ENCODE measurements at regions not wholly inside any gene's neighbourhood (a gene's known extent, or its start where the extent isn't known, plus 50 kb on each side); places are given as distances from the start of the nearest gene placed in this dataset.
A peak's percentile ranks its signal among the peaks of the same experiment; 100 is the strongest.

DNA sequence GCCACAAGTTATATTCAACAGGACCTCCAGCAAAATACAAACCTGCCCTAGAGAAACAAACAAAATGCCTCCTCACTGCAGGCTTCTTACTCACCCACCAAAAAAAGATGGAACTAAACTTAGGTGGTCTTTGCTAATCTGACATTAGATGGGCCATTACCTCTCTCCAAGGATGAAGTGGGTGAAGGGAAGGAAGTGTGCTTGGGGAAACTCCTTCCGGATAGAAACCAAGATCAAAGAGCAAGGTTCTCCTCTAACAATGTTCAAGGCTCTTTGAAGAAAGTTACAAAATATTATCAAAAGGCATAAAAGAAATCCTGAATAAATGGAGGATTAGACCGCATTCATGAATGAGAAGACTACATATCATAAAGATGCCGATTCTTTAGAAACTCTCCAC, 187.5 kb downstream of the ADSS2 start:
- TF ChIP-seq ZBTB7A (tag by site-specific recombination; IDR thresholded peaks at IDR 0.05; ENCODE audit: low read depth) (no peak), EGR2 (tag by site-specific recombination; IDR thresholded peaks at IDR 0.05; ENCODE audit: low read depth) (no peak), PRDM1 (tag by site-specific recombination; IDR thresholded peaks at IDR 0.05) (no peak), GLI4 (tag by site-specific recombination; IDR thresholded peaks at IDR 0.05) (no peak), ZNF202 (tag by site-specific recombination; IDR thresholded peaks at IDR 0.05; ENCODE audit: borderline replicate concordance) (no peak), ZNF48 (tag by site-specific recombination; IDR thresholded peaks at IDR 0.05) (no peak), ZNF404 (tag by site-specific recombination; IDR thresholded peaks at IDR 0.05) (no peak), GLIS2 (tag by site-specific recombination; IDR thresholded peaks at IDR 0.05) (no peak), ZNF704 (tag by site-specific recombination; IDR thresholded peaks at IDR 0.05) (no peak)
- Histone ChIP-seq H3K4me3 (ENCODE audit: low read depth, low read length) (no peak overlapping the region), H3K36me3 (ENCODE audit: control insufficient read depth in 2 of 2, insufficient read depth in 1 of 2, low read length in 2 of 2) (no peaks in the 10 kb centered on the region), H3K9me3 (ENCODE audit: control insufficient read depth, insufficient read depth, low read depth, low read length) (no peaks in the 10 kb centered on the region), H3K27ac (ENCODE audit: extremely low read depth, low read depth, low read length) (no peak overlapping the region), H3K4me1 (ENCODE audit: control insufficient read depth, insufficient read depth, low read length) (no peaks in the 10 kb centered on the region)
- POLR2A ChIA-PET, result no interaction called here
- CTCF ChIA-PET, result interaction anchor here (0.6 kb wide), 1 partner anchor 8 kb away, joined by 4 read pairs; no protein-coding TSS in a partner anchor

DNA sequence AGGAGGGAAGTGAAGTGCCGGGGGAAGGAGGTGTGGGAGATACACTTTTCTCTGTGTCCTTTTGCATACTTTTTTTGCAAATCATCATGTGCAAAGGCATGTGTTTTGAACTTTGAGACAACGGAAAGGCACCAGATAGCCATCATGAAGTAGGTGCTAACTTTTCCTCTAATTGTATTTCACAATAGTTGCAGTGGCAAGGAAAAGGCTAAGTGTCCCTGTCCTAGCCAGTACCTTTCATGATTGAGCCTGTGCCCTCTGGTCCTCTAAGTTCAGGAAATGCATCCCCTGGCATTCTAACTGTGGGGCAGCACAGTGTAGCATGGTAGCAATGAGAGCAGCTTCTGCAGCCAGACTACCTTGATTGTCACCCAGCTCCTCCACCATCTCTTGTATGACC, 186.2 kb downstream of the ADSS2 start:
- Histone ChIP-seq H3K4me1 (ENCODE audit: control insufficient read depth, insufficient read depth, low read length) (no peaks in the 10 kb centered on the region), H3K27ac (ENCODE audit: extremely low read depth, low read depth, low read length) (no peak overlapping the region), H3K9me3 (ENCODE audit: control insufficient read depth, insufficient read depth, low read depth, low read length) (no peaks in the 10 kb centered on the region), H3K4me3 (ENCODE audit: low read depth, low read length) (no peak overlapping the region), H3K36me3 (ENCODE audit: control insufficient read depth in 2 of 2, insufficient read depth in 1 of 2, low read length in 2 of 2) (no peaks in the 10 kb centered on the region)
- no peak for TF ChIP-seq ZBTB20 (tag by site-specific recombination; IDR thresholded peaks at IDR 0.05)
- TF ChIP-seq ZNF521 (tag by site-specific recombination; IDR thresholded peaks at IDR 0.05), result no peak
- TF ChIP-seq ZSCAN30 (tag by site-specific recombination; IDR thresholded peaks at IDR 0.05), result no peak
- ChIA-PET CTCF (no interaction called here), POLR2A (no interaction called here)

- H3K4me3 ChIP-seq (ENCODE audit: low read depth, low read length), result no peak overlapping the region
- TF ChIP-seq ZEB2 (tag by site-specific recombination; IDR thresholded peaks at IDR 0.05), result no peak
- peak; percentile 92 for TF ChIP-seq ZNF157 (tag by site-specific recombination; IDR thresholded peaks at IDR 0.05)
- H3K27ac ChIP-seq (ENCODE audit: extremely low read depth, low read depth, low read length), result no peak overlapping the region
- H3K36me3 ChIP-seq (ENCODE audit: control insufficient read depth in 2 of 2, insufficient read depth in 1 of 2, low read length in 2 of 2), result no peaks in the 10 kb centered on the region
- no peaks in the 10 kb centered on the region for H3K9me3 ChIP-seq (ENCODE audit: control insufficient read depth, insufficient read depth, low read depth, low read length)
- H3K4me1 ChIP-seq (ENCODE audit: control insufficient read depth, insufficient read depth, low read length), result no peaks in the 10 kb centered on the region
- POLR2A ChIA-PET, result interaction anchor here (0.8 kb wide), 1 partner anchor 28 kb away, joined by 4 read pairs; no protein-coding TSS in a partner anchor
- CTCF ChIA-PET, result interaction anchor here (0.6 to 1.0 kb wide), 4 partner anchors 31 to 925 kb away, joined by 3 to 5 read pairs (median 3); no protein-coding TSS in a partner anchor
Measured at GRCh38 chr1:244269169-244269568, 182.5 kb downstream of the ADSS2 start.

DNA sequence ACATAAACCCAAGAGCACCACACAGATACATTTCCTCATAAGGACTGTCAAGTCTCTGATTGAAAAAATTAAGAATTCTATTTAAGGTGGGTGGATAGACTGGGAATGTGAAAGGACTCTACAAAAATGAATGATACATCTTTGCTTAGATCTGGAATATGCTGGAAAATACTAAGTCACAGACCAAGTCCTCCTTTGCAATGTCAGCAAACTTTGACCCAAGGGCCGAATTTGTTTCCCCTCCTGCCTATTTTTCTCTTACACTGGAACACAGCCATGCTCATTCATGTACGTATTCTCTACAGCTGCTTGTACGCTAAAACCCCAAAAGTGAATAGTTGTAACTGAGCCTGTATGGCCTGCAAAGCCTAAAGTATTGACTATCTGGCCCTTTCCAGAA, 180.7 kb downstream of the ADSS2 start:
- no peak overlapping the region for H3K27ac ChIP-seq (ENCODE audit: extremely low read depth, low read depth, low read length)
- H3K36me3 ChIP-seq (ENCODE audit: control insufficient read depth in 2 of 2, insufficient read depth in 1 of 2, low read length in 2 of 2), result no peaks in the 10 kb centered on the region
- H3K9me3 ChIP-seq (ENCODE audit: control insufficient read depth, insufficient read depth, low read depth, low read length), result no peaks in the 10 kb centered on the region
- no peak overlapping the region for H3K4me3 ChIP-seq (ENCODE audit: low read depth, low read length)
- ChIA-PET CTCF (interaction anchor here (0.5 to 3.2 kb wide), 12 partner anchors 10 to 933 kb away, joined by 3 to 44 read pairs (median 5); no protein-coding TSS in a partner anchor), POLR2A (no interaction called here)
- H3K4me1 ChIP-seq (ENCODE audit: control insufficient read depth, insufficient read depth, low read length), result no peaks in the 10 kb centered on the region
- TF ChIP-seq ZNF830 (tag by site-specific recombination; IDR thresholded peaks at IDR 0.05; ENCODE audit: low read depth) (no peak), ZFP3 (tag by site-specific recombination; IDR thresholded peaks at IDR 0.05; ENCODE audit: low read depth) (no peak), KLF17 (tag by site-specific recombination; IDR thresholded peaks at IDR 0.05) (no peak), ZBTB10 (tag by site-specific recombination; IDR thresholded peaks at IDR 0.05) (no peak), ZNF555 (tag by site-specific recombination; conservative IDR thresholded peaks at IDR 0.05) (no peak), ZNF175 (tag by site-specific recombination; IDR thresholded peaks at IDR 0.05) (no peak), ZNF114 (tag by site-specific recombination; IDR thresholded peaks at IDR 0.05) (no peak), ZNF341 (tag by site-specific recombination; IDR thresholded peaks at IDR 0.05; ENCODE audit: low read depth) (no peak)
- TF ChIP-seq, protein P1, sequence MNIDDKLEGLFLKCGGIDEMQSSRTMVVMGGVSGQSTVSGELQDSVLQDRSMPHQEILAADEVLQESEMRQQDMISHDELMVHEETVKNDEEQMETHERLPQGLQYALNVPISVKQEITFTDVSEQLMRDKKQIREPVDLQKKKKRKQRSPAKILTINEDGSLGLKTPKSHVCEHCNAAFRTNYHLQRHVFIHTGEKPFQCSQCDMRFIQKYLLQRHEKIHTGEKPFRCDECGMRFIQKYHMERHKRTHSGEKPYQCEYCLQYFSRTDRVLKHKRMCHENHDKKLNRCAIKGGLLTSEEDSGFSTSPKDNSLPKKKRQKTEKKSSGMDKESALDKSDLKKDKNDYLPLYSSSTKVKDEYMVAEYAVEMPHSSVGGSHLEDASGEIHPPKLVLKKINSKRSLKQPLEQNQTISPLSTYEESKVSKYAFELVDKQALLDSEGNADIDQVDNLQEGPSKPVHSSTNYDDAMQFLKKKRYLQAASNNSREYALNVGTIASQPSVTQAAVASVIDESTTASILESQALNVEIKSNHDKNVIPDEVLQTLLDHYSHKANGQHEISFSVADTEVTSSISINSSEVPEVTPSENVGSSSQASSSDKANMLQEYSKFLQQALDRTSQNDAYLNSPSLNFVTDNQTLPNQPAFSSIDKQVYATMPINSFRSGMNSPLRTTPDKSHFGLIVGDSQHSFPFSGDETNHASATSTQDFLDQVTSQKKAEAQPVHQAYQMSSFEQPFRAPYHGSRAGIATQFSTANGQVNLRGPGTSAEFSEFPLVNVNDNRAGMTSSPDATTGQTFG (tag by site-specific recombination; IDR thresholded peaks at IDR 0.05; ENCODE audit: borderline replicate concordance), result no peak
